CD4-positive, alpha-beta T cell (primary cell): ENCODE measurements at regions not wholly inside any gene's neighbourhood (a gene's known extent, or its start where the extent isn't known, plus 50 kb on each side); places are given as distances from the start of the nearest gene placed in this dataset.

Experiments
- ATAC-seq: fragments of 200-7000 bp; cut with Tn5 transposase; one replicate; pipeline ENCODE4 v1.10.0; 2022; ENCODE audit warnings: mild to moderate bottlenecking; ENCODE audit not compliant: poor library complexity
- CTCF ChIA-PET: fragments of 350-600 bp; sonication (Branson Sonifier 250); formaldehyde crosslinking; loops from one replicate; lab custom pipeline; 2021; ENCODE audit warnings: antibody characterized with exemption, inconsistent platforms; lab: Charles Lee
- POLR2A ChIA-PET: fragments of 350-600 bp; sonication (Branson Sonifier 250); formaldehyde crosslinking; loops from one replicate; lab custom pipeline; 2021; ENCODE audit warnings: antibody characterized with exemption, inconsistent platforms; lab: Charles Lee
- DNase-seq, 14 experiments: peaks; one replicate each; pipeline ENCODE4 v3.0.0-alpha.2; 2013 to 2020; ENCODE audit warnings: mixed read lengths in 2 of 14
- H3K27ac ChIP-seq, 2 donors: one replicate each; pipeline versions ENCODE4 v1.5.1 to v1.7.0; 2013; ENCODE audit warnings: low read length in 2 of 2, low read depth in 1 of 2, mild to moderate bottlenecking in 1 of 2
- H3K27me3 ChIP-seq, 2 experiments: 1 replicate in 1 of 2; 2 replicates in 1 of 2; pipeline versions ENCODE4 v1.6.1 to v1.7.0; 2013; ENCODE audit warnings: low read length in 2 of 2, control low read depth in 1 of 2, mild to moderate bottlenecking in 1 of 2, moderate library complexity in 1 of 2; ENCODE audit not compliant: insufficient read depth in 2 of 2, control insufficient read depth in 1 of 2
- H3K36me3 ChIP-seq: one replicate; pipeline ENCODE4 v1.6.1; 2013; ENCODE audit warnings: low read length, control low read depth; ENCODE audit not compliant: insufficient read depth
- H3K4me1 ChIP-seq: one replicate; pipeline ENCODE4 v1.6.1; 2013; ENCODE audit warnings: low read length, control low read depth; ENCODE audit not compliant: insufficient read depth
- H3K4me3 ChIP-seq: one replicate; pipeline ENCODE4 v1.5.1; 2013; ENCODE audit warnings: mild to moderate bottlenecking, low read length, moderate library complexity
- H3K9me3 ChIP-seq, 2 experiments: 1 replicate in 1 of 2; 2 replicates in 1 of 2; pipeline versions ENCODE4 v1.6.1 to v1.7.0; 2013; ENCODE audit warnings: low read length in 2 of 2, mild to moderate bottlenecking in 2 of 2, control low read depth in 1 of 2, moderate library complexity in 1 of 2; ENCODE audit not compliant: control insufficient read depth in 1 of 2, insufficient read depth in 1 of 2
- H3K27ac Mint-ChIP-seq: one replicate; pipeline ENCODE4 v1.8.0; 2020; ENCODE audit warnings: mixed read lengths
- H3K27me3 Mint-ChIP-seq: one replicate; pipeline ENCODE4 v1.8.0; 2021; ENCODE audit warnings: mixed read lengths
- H3K36me3 Mint-ChIP-seq: one replicate; pipeline ENCODE4 v1.8.0; 2021; ENCODE audit warnings: low read depth, mixed read lengths
- H3K4me1 Mint-ChIP-seq: one replicate; pipeline ENCODE4 v1.8.0; 2021; ENCODE audit warnings: low read depth, mixed read lengths
- H3K4me3 Mint-ChIP-seq: one replicate; pipeline ENCODE4 v1.8.0; 2020; ENCODE audit warnings: mild to moderate bottlenecking, mixed read lengths
- H3K9me3 Mint-ChIP-seq: one replicate; pipeline ENCODE4 v1.8.0; 2020; ENCODE audit warnings: mixed read lengths
- intact Hi-C, 2 experiments: fragments of 100-400 bp; cut with DNase I in 1 of 2; cut with micrococcal nuclease in 1 of 2; formaldehyde crosslinking; loops; one replicate each; pipeline versions ENCODE4 v1.15.1 to v1.9.0; 2023 to 2025; cut with DNase I, micrococcal nuclease
- TF ChIP-seq, protein P1 (sequence below): fragments of 200-600 bp; IDR thresholded peaks from one replicate; pipeline ENCODE4 v1.8.0; 2022; ENCODE audit warnings: antibody characterized with exemption, mild to moderate bottlenecking

DNA sequence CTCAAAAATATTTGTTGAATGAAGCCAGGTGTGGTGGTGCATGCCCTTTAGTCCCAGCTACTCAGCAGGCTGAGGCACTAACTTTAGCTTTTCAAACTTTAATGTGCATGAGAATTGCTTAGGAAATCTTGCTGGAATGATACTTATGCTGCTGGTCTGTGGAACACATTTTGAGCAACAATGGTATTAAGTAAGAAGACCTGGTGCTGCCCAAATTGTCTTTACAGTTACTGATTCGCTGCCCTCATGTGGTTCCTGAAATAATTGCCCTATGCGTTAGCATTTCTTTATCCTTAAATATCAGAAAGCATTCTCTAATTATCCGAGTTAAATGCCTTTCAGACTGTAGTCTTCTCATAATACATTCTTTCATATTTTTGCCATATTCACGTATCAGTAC is 76.0 kb upstream of the SESTD1 start:
- Histone ChIP-seq H3K4me3 (no peak overlapping the region), H3K9me3 (no peaks in the 10 kb centered on the region), H3K4me1 (no peaks in the 10 kb centered on the region), H3K36me3 (no peaks in the 10 kb centered on the region), H3K27me3 (no peaks in the 10 kb centered on the region), H3K27ac (no peak overlapping the region)
- H3K27ac Mint-ChIP-seq, result no peak overlapping the region
- H3K4me1 Mint-ChIP-seq, result no peaks in the 10 kb centered on the region
- intact Hi-C loops, result loop anchor here (2.0 to 5.0 kb wide), 2 partner anchors 122 to 123 kb away; no protein-coding TSS in a partner anchor
- H3K36me3 Mint-ChIP-seq, result no peaks in the 10 kb centered on the region
- ATAC-seq (no peak), DNase-seq (peak in 1 of 14 experiments; percentile 23)
- POLR2A ChIA-PET, result no interaction called here
- H3K4me3 Mint-ChIP-seq, result no peak overlapping the region
- TF ChIP-seq, protein P1, sequence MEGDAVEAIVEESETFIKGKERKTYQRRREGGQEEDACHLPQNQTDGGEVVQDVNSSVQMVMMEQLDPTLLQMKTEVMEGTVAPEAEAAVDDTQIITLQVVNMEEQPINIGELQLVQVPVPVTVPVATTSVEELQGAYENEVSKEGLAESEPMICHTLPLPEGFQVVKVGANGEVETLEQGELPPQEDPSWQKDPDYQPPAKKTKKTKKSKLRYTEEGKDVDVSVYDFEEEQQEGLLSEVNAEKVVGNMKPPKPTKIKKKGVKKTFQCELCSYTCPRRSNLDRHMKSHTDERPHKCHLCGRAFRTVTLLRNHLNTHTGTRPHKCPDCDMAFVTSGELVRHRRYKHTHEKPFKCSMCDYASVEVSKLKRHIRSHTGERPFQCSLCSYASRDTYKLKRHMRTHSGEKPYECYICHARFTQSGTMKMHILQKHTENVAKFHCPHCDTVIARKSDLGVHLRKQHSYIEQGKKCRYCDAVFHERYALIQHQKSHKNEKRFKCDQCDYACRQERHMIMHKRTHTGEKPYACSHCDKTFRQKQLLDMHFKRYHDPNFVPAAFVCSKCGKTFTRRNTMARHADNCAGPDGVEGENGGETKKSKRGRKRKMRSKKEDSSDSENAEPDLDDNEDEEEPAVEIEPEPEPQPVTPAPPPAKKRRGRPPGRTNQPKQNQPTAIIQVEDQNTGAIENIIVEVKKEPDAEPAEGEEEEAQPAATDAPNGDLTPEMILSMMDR, result peak; percentile 24
- H3K9me3 Mint-ChIP-seq, result no peaks in the 10 kb centered on the region
- CTCF ChIA-PET, result no interaction called here
- no peaks in the 10 kb centered on the region for H3K27me3 Mint-ChIP-seq

GRCh38 chr2:179338681-179339080 is 74.0 kb upstream of the SESTD1 start:
- POLR2A ChIA-PET, result no interaction called here
- Histone ChIP-seq H3K27me3 (no peaks in the 10 kb centered on the region), H3K4me3 (no peak overlapping the region), H3K27ac (no peak overlapping the region), H3K4me1 (no peaks in the 10 kb centered on the region), H3K36me3 (no peaks in the 10 kb centered on the region), H3K9me3 (no peaks in the 10 kb centered on the region)
- H3K9me3 Mint-ChIP-seq, result no peaks in the 10 kb centered on the region
- no peak overlapping the region for H3K27ac Mint-ChIP-seq
- TF ChIP-seq, protein P1, result no peak
- DNase-seq, result no peak
- intact Hi-C loops, result no loop called here
- H3K4me1 Mint-ChIP-seq, result no peaks in the 10 kb centered on the region
- CTCF ChIA-PET, result no interaction called here
- H3K27me3 Mint-ChIP-seq, result no peaks in the 10 kb centered on the region
- no peak overlapping the region for H3K4me3 Mint-ChIP-seq
- no peaks in the 10 kb centered on the region for H3K36me3 Mint-ChIP-seq
- no peak for ATAC-seq

GRCh38 chr2:179336782-179337534 is 72.3 kb upstream of the SESTD1 start:
- Mint-ChIP-seq H3K4me3 (no peak overlapping the region), H3K27ac (no peak overlapping the region), H3K27me3 (peaks cover 6% of the 10 kb centered on the region), H3K4me1 (no peaks in the 10 kb centered on the region), H3K36me3 (no peaks in the 10 kb centered on the region), H3K9me3 (no peaks in the 10 kb centered on the region)
- ATAC-seq (no peak), DNase-seq (no peak)
- Histone ChIP-seq H3K36me3 (no peaks in the 10 kb centered on the region), H3K27me3 (no peaks in the 10 kb centered on the region), H3K4me3 (no peak overlapping the region), H3K27ac (no peak overlapping the region), H3K9me3 (no peaks in the 10 kb centered on the region), H3K4me1 (no peaks in the 10 kb centered on the region)
- intact Hi-C loops, result no loop called here
- TF ChIP-seq, protein P1, result no peak
- CTCF ChIA-PET, result no interaction called here
- POLR2A ChIA-PET, result no interaction called here
